HG03139 (cell line): ENCODE measurements at regions not wholly inside any gene's neighbourhood (a gene's known extent, or its start where the extent isn't known, plus 50 kb on each side); places are given as distances from the start of the nearest gene placed in this dataset.

Experiments
- ATAC-seq: cut with Tn5 transposase; IDR thresholded peaks from one replicate; pipeline ENCODE4 v1.9.1; 2021; ENCODE audit not compliant: unreplicated experiment

DNA sequence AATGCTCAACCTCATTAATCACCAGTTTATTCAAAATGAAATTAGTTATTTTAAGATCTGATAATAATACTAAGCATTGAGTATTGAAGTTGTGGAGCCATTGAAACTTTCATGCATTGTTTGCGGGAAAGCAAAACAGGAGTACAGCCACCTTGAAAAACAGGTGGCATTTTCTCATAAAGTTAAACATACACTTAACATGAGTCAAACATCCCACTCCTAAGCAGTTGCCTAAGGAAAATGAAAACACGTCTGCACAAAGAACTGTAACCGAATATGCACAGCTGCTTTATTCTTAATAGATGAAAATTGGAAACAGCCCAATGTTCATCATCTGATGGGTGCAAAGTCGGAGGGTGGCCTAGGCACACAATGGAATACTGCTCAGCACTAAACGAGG, 177.3 kb downstream of the IRX2 start:
- ATAC-seq = no peak

- no peak for ATAC-seq
Measured at GRCh38 chr5:2570586-2570985, 180.9 kb downstream of the IRX2 start.

GRCh38 chr5:2569774-2570542, 181.5 kb downstream of the IRX2 start:
- ATAC-seq = no peak

DNA sequence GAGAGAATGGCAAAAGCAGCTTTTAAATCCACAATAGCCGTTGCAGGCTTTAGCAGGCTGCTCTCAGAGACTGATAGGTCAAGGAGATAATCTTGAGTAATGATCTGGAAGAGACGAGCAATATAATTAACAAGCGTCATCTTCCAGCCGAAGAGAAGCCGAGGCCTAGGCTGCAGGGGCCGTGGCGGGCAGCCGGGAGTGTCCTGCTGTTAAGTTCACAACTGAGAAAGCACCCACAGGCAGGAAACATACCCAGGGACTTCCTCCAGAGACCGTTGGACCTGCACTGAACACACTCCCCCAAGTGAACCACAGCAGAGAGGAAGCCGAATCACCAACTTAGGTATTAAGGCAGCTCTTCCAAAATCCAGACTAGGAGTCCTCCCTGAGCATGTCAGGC, 182.3 kb downstream of the IRX2 start:
- ATAC-seq = no peak

GRCh38 chr5:2566284-2566683, 185.2 kb downstream of the IRX2 start:
- ATAC-seq = no peak

GRCh38 chr5:2565147-2565546, 186.3 kb downstream of the IRX2 start:
- ATAC-seq = no peak

GRCh38 chr5:2563046-2563445, 188.4 kb downstream of the IRX2 start:
- ATAC-seq = no peak

- ATAC-seq = no peak
Measured at GRCh38 chr5:2562036-2562435, 189.4 kb downstream of the IRX2 start.

DNA sequence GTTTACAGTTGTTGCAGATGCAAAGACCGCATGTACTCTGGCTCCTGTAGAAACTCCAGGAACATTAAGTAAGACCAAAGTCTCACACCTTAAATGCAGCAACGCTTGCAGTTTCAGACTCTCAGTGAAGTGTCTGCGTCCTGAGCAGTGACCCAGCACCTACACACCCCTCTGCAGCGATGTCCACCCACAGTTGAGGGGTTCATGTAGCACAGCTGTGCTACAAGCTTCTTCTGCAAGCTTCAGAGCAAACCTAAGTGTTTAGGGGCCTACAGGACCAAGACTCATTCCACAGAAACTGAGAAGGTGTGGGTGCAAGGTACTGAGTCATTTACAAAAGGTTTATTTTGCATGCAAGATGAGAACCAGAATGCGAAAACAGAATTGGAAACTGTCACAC, 191.0 kb downstream of the IRX2 start:
- no peak for ATAC-seq

GRCh38 chr5:2557435-2557834, 194.0 kb downstream of the IRX2 start:
- ATAC-seq = no peak

GRCh38 chr5:2556375-2556966, 195.0 kb downstream of the IRX2 start:
- ATAC-seq = no peak

DNA sequence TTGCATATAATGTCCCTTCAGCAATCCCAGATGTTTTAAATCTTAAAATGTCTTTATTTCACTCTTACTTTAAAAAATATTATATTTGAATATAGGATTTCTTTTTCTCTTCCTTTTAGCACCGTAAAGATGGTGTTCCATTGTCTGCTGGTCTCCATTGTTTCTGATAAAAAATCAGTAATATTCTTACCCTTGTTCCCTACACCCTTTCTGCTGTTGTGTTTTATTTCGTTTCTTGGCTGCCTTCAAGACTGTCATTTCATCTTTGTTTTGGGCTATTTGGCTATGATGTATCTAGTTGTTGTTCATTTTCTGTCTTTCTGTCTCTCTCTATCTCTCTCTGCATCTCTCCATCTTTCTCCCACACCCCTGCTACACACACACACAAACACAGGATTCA, 197.9 kb downstream of the IRX2 start:
- ATAC-seq = no peak

- ATAC-seq = no peak
Measured at GRCh38 chr5:2550509-2550908, 201.0 kb downstream of the IRX2 start.

DNA sequence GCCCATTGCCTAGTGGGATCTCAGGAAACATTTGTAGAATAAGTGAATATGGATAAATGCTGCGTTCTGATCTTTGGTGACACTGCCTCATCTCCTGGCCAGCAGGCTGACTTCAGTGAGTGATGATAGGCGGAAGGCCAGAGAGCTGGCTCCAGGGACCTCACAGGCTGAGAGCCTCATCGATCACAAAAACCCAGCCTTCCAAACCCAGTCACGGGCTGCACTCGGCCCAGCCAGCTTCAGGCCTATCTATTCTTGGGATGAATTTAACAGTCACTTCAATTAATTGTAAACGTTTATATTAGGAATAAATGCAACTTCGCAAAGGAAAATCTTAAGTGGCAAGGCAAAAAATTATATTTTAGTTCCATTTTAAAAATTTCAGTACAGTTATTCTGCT, 201.6 kb downstream of the IRX2 start:
- no peak for ATAC-seq

GRCh38 chr5:2549354-2549753, 202.1 kb downstream of the IRX2 start:
- no peak for ATAC-seq

DNA sequence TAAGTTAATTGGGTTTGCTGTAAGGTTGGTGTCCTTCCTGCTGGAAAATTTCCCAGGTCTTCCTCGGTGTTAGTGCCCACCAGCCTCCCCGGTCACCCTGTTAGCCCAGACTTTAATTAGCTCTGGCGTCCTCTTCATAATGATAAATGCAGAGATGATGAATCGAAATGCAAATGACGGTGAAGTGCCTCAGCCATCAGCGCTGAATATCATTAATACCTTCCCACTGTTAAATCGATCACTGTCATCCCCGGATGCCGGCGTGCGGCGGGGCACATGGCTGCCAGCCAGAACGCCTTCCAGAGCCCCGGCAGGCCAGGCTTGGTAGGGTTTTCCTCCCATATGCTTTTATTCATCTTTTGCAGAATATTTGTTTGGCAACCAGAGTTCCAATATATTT, 204.5 kb downstream of the IRX2 start:
- no peak for ATAC-seq

DNA sequence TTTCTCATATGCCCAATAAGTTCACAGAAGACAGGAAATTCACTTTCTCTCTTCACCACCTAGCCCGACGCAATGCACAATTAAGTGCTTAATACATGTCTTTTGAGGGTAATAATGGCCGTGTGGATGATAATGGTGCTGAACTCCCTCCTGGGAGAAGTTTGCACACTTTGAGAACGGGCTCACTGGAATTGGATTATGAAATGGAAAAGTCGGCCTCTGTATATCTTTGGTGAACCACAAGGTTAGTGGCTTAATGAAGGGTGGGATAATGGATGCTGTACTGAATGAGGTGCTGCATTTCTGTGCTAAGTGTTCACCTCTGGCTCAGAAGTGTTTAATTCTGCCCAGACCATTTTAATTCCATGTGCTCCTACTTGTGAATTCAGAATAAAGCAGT, 207.5 kb downstream of the IRX2 start:
- ATAC-seq = no peak

DNA sequence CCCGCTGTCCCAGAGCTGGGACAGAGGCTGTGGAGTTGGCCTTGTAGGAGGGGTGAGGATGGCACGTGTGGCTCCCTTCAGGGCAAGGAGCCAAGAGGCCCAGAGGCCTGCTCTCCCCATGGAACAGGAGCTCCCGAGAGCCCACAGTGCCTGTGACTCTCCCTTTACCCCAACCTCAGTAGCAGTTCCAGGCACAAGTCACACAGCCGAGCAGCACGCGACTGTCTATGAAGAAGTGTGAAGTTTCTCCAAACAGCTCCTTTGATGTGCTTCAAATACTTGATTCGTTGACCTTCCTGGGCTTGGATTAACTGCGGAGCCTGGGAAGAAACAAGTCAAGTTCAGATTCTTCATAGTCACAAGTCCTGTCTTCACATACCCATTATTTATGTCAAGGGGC, 208.7 kb downstream of the IRX2 start:
- no peak for ATAC-seq

DNA sequence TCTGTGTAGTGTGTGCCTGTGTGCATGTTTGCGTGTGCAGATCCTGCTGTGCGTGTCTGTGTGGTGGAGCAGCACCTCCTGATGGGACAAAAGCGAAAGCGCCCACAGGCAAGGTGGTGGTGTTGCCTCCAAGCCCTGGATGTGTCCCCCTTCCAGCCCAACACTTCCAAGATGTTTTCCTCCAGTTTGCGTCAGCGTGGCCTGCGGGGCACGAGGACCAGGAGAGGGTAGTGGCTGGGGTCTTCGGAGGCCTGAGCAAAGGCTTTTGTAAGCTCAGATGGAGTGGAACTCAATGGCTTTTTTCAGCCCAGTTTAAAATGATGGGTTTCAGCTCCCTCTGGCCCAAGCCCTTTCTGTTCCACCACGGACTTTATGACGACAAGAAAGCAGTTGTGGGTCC, 209.5 kb downstream of the IRX2 start:
- no peak for ATAC-seq

GRCh38 chr5:2538169-2538568, 213.3 kb downstream of the IRX2 start:
- no peak for ATAC-seq

DNA sequence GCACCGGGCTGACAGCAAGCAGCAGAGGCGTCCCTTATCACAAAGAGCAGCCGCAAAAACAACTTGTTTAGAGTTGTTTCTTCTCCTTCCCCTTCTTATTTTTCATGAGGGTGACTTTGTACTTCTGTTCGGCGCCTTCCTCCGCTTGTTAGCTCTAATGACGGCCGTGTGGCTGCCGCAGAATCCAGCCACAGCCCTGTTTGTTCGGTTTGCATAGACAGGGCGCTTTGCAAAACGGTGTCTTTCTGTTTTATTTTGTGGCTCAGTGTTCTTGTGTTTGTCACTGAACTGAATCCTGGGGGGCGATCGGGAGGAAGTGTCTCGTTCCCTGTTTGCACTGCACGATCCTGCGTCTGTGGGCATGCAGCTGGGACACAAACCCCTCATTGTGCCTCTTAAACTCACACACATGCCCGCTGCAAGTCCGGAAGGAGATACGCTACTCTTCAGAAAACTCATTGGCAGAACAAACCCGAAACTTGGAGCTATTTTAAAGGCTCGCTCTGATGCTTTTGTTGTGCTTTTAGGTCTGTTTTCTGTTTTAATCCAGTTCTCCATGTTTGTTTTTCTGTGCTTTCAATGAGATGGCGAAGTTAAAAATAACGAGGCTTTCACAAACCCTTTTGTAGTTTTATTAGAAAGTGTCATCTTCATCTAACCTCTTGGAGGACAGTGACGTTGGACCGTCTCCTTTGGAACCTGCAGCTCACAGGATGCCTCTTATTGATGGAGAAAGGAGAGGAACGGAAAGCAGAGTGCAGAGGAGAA, 213.9 kb downstream of the IRX2 start:
- ATAC-seq = no peak
